ENCODE measurements at regions not wholly inside any gene's neighbourhood (a gene's known extent, or its start where the extent isn't known, plus 50 kb on each side); places are given as distances from the start of the nearest gene placed in this dataset.
"Not testable (repeated sequence)": the region's sequence is repeated elsewhere in the genome, so short reads cannot be mapped to it uniquely, and the experiment has no call there.

GRCh38 chr4:154164931-154165839 lies 326.4 kb downstream of the DCHS2 start:
- peak; percentile 10 for DNase-seq

GRCh38 chr4:154160519-154161301 lies 330.9 kb downstream of the DCHS2 start:
- peak; percentile 73 for DNase-seq

DNA sequence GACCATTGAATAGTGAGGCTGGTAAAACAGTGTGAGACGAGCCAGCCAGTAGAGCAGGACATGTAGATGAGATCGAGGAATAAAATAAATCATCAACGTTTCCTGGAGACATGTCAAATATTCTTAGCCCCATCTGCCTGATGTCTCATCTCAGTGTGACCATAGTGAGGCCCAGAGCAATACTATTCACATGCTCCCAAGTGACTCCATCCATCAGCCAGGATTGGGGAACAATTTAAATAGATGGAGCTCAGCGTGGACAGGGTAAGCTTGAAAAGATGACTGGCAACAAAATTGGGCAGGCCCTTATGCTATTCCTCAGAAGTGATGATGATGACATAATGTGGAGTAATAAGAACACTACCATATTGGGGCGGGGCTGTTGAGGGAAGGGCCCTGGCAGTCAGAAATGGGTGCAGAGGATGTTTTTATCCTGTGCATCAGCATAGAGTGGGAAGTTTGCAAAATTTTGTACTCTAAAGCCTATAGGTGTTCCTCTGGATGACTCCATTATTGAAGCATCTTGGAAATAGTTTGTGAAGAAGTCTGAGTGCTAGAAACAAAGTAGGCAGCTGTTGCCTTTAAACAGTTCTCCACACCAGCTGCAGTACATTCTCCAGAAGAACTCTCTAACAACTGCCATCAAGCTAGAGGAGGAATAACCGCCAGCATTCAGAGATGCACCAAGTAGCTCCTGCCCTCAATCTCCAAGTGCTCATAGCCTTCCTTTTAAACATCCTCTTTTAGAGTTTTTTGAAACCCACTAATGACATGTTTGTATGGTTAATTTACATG lies 333.0 kb downstream of the DCHS2 start:
- DNase-seq = no peak

DNA sequence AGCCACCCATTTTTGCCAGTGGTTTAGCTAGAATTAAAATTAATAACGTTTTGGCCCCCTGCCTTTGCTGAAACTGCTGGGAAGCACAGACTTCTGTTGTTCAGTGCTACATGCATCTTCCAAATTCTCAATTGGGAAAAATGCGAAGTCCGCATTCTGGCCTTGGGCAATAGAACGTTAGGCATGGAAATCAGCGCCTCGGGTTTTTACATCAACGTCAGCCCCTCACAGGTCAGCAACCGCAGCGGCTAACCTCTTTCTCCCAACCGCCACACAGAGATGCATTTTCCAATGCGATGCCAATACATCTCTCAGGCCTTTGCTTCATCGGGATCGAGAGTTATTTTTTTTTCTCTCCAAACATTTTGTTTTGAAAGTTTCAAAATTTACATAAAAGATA lies 339.1 kb downstream of the DCHS2 start:
- no peak for DNase-seq

DNA sequence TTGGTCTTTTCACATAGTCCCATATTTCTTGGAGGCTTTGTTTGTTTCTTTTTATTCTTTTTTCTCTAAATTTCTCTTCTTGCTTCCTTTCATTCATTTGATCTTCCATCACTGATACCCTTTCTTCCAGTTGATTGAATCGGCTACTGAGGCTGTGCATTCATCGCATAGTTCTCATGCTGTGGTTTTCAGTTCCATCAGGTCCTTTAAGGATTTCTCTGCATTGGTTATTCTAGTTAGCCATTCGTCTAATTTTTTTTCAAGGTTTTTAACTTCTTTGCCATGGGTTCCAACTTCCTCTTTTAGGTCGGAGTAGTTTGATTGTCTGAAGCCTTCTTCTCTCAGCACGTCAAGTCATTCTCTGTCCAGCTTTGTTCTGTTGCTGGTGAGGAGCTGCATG lies 342.4 kb downstream of the DCHS2 start:
- not testable (repeated sequence) for DNase-seq

DNA sequence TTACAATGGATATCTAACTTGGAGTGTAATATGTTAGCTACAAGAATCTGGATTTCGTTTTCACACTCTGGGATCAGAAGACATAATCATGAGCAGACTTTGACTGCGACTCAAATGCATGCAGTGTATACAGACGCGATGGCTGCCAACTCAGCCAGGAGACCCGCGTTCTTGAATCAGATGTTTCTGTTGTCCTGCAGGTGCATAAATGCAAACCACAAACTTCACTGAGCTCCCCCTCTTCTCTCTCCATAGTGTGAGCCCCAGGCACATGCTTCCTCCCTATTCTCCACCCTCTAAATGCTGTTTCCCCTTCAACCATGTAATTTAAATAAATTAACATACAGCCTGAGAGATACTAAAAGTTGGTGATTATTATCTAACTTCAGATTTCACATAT lies 347.9 kb downstream of the DCHS2 start:
- peak; percentile 44 for DNase-seq

- no peak for DNase-seq
These were observed 348.9 kb downstream of the DCHS2 start for GRCh38 chr4:154142664-154143063.

DNA sequence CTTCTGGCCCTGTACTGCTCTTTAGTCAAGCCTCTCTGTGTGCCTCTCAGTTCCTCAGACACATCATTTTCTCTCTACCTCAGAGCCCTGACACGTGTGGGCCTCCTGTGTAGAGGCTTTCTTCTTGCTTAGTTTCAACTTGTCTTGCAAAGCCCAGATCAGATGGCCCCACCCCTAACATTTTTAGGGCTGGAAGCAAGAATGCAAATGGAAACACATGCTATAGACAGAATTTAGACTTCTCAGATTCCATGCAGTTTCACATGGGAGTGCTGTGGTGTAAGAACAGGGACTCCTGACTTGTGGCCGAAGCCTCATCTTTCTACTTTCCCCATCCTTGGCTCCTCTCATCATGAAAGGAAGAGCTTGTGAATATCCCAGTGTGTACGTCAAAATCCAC lies 350.7 kb downstream of the DCHS2 start:
- DNase-seq = no peak

DNA sequence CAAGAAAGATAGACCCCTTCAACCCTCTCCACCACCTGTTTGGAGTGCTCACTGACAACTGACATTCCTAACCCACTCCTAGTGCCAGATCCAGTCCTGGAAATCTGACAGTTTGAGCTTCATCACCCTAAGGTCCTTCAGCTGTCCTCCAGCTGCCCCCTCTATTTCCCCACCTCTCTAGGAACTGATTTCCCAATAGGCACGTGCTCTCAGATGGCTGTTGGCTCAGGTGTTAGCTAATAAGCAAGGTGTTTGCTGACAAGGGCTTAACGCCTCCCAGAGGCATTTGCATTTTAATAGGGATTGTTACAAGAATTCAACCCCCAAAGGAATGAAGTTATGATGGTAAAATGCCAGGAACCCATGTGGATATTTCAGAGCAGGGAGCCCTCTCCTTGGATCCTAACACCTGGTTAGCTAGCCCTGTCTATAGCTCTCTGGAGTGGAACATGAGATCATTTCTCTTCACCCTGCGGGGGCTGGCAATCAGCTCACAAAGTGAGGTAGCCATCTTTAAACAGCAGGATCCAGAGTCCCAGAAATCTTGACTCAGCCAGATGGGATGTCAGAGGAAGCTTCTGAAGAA lies 348.5 kb upstream of the SFRP2 start:
- DNase-seq = no peak

- no peak for DNase-seq
These were observed 346.7 kb upstream of the SFRP2 start for GRCh38 chr4:154135576-154135975.

GRCh38 chr4:154132406-154132805 lies 343.5 kb upstream of the SFRP2 start:
- DNase-seq = no peak

- DNase-seq = no peak
These were observed 337.4 kb upstream of the SFRP2 start for GRCh38 chr4:154126276-154126675.

DNA sequence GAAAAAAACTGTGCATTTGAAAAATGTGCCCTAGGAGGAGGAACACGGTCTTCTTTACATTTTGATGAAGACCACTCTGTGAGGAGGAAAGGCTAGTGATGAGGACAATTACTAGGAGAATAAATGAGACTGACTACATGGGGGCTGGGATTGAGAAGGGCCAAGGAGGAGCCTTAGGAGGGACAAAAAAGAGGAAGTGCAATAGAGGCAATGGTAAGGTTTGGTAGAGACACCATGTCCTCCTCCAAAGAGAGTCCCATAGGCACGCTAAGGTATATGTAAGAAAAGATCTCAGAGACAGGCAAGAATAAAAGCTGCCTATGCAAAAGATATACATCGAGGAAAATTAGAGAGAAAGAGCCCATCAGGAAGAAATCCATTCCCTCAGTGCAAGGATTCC lies 336.5 kb upstream of the SFRP2 start:
- no peak for DNase-seq

DNA sequence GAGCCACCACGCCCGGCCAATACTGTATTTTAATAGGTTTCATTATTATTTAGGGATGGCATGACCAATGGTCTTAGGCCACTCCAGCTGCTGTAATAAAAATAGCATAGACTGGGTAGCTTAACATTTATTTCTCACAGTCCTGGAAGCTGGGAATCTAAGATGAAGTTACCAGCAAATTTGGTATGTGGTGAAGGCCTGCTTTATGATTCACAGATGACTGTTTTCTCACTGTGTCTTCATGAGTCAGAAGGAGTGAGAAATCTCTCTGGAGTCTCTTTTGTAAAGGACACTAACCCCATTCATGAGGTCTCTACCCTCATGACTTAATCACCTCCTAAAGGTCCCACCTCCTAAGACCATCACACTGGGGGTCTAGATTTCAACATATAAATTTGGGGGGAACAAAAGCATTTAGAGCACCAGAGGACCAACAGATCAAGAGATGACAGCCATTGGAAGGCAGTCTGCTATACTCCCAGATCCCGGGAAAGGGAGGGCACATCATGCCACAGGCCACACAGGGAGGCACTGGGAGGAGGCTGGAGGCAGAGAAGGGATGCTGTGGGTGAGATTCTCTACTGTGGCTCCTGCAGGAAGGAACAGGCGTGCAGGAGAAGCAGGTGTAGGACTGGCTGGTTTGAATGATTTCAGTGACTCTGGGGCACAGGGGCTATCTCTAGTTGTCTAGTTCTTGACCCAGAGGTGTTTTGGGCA lies 335.8 kb upstream of the SFRP2 start:
- DNase-seq = no peak

- DNase-seq = no peak
These were observed 335.0 kb upstream of the SFRP2 start for GRCh38 chr4:154123897-154124296.

GRCh38 chr4:154120690-154121345 lies 331.9 kb upstream of the SFRP2 start:
- DNase-seq = no peak

DNA sequence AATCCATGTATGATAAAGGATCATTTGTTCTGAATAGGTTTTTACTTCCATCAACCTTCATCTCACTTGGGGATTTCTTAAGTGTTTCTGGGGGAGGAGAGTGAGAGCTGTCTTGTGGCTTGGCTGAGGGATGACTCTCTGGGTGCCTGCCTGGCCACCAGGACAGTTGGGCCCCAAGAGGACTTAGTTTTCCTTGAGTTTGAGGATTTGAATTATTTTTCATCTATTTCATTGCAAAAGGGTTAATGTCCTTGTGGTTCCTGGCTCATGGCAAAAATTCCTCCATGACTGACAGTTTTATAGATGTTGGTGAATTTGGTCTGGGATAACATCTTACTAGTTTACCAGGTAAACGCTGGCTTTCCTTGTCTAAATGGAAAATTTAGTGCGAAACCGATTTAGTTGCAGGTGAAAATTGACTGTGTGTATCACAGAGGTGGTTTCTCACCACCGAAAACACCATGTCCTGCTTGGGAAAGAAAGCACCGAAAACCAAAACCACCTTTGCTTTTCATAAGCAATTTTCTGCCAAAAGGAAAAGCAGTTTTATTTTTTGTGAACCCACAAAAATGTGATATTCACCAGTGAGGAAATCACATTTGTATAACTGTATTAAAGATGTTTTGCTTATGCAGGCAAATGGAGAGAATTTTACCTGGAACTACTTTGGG lies 331.3 kb upstream of the SFRP2 start:
- no peak for DNase-seq

- no peak for DNase-seq
These were observed 330.4 kb upstream of the SFRP2 start for GRCh38 chr4:154119317-154119716.

DNA sequence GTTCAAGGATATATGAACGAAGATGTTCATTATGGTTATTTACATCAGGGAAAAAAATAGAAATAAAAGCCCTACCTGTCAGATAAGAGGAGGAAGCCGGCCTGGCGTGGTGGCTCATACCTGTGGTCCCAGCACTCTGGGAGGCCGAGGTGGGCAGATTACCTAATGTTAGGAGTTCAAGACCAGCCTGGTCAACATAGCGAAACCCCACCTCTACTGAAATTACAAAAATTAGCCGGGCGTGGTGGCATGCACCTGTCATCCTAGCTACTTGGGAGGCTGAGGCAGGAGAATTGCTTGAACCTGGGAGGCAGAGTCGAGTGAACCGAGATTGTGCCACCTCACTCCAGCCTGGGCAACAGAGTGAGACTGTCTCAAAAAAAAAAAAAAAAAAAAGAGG lies 328.8 kb upstream of the SFRP2 start:
- DNase-seq = not testable (repeated sequence)

- DNase-seq = no peak
These were observed 318.5 kb upstream of the SFRP2 start for GRCh38 chr4:154107337-154107736.

DNA sequence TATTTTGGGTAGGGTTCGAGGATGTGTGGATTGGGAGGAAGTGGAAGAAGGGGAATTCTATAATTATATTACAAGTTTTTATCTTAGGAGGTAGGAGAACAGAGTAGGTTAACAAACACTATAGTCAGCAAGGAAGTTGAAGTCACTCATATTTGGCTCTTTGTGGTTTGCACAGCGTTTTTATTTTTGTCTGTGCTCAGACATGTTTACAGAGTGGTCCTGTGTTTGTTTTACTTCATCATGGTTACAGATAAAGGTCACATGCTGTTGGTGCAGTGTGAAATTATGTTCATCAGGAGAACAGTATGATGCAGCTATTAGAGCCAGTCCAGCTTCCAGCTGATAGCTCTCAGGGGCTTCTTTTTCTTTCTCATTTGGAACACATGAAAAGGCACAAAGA lies 299.9 kb upstream of the SFRP2 start:
- no peak for DNase-seq
